HFF-Myc (cell line): ENCODE measurements at regions not wholly inside any gene's neighbourhood (a gene's known extent, or its start where the extent isn't known, plus 50 kb on each side); places are given as distances from the start of the nearest gene placed in this dataset.
"Not testable (repeated sequence)": the region's sequence is repeated elsewhere in the genome, so short reads cannot be mapped to it uniquely, and the experiment has no call there.

Source experiments
- DNase-seq: peaks from one replicate; pipeline ENCODE4 v3.0.0-alpha.2; 2011; ENCODE audit warnings: low read depth; ENCODE audit errors: extremely low read depth
- H3K4me3 ChIP-seq: replicated peaks from 2 replicates; pipeline ENCODE4 v1.5.1; 2011; ENCODE audit warnings: low read depth, mild to moderate bottlenecking, control low read depth, low read length
- TF ChIP-seq, protein P1 (sequence below): IDR thresholded peaks from 2 replicates; pipeline ENCODE4 v1.5.1; 2012; ENCODE audit warnings: mild to moderate bottlenecking, low read depth, low read length, control low read depth; ENCODE audit errors: missing control alignments

DNA sequence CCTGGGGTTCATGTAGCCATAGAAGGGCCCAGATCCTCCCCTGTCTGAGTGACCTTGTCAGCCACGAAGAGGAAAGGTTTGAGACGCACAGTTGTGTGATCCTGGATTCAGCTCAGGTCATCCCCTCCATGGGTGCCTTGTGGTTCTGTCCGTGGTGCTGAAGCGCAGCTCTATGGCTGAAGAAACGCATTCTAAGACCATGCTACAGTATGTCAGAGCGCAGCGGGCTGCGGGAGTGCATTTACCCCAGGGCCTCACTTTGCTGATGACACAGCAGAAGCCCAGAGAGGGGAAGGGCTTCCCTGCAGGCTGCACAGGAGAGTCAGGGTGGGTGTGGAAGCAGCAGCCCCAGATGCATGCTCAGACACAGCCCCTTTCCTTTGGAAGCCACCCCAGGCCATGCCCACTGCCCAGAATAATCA lies 68.8 kb upstream of the IQSEC1 start:
- no peak overlapping the region for H3K4me3 ChIP-seq
- peak; percentile 17 for DNase-seq
- TF ChIP-seq, protein P1, sequence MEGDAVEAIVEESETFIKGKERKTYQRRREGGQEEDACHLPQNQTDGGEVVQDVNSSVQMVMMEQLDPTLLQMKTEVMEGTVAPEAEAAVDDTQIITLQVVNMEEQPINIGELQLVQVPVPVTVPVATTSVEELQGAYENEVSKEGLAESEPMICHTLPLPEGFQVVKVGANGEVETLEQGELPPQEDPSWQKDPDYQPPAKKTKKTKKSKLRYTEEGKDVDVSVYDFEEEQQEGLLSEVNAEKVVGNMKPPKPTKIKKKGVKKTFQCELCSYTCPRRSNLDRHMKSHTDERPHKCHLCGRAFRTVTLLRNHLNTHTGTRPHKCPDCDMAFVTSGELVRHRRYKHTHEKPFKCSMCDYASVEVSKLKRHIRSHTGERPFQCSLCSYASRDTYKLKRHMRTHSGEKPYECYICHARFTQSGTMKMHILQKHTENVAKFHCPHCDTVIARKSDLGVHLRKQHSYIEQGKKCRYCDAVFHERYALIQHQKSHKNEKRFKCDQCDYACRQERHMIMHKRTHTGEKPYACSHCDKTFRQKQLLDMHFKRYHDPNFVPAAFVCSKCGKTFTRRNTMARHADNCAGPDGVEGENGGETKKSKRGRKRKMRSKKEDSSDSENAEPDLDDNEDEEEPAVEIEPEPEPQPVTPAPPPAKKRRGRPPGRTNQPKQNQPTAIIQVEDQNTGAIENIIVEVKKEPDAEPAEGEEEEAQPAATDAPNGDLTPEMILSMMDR, result no peak

- H3K4me3 ChIP-seq, result no peak overlapping the region
- TF ChIP-seq, protein P1, result no peak
- DNase-seq, result no peak
Observed at GRCh38 chr3:13141183-13141582, 68.0 kb upstream of the IQSEC1 start.

GRCh38 chr3:13140596-13140995 lies 67.4 kb upstream of the IQSEC1 start:
- no peak for DNase-seq
- H3K4me3 ChIP-seq, result no peak overlapping the region
- TF ChIP-seq, protein P1, result no peak

- no peak overlapping the region for H3K4me3 ChIP-seq
- no peak for DNase-seq
- TF ChIP-seq, protein P1, result no peak
Observed at GRCh38 chr3:13139471-13140065, 66.3 kb upstream of the IQSEC1 start.

GRCh38 chr3:13138833-13139145 lies 65.6 kb upstream of the IQSEC1 start:
- no peak overlapping the region for H3K4me3 ChIP-seq
- TF ChIP-seq, protein P1, result no peak
- no peak for DNase-seq

- TF ChIP-seq, protein P1, result no peak
- DNase-seq, result no peak
Observed at GRCh38 chr3:13137941-13138832, 65.0 kb upstream of the IQSEC1 start.

DNA sequence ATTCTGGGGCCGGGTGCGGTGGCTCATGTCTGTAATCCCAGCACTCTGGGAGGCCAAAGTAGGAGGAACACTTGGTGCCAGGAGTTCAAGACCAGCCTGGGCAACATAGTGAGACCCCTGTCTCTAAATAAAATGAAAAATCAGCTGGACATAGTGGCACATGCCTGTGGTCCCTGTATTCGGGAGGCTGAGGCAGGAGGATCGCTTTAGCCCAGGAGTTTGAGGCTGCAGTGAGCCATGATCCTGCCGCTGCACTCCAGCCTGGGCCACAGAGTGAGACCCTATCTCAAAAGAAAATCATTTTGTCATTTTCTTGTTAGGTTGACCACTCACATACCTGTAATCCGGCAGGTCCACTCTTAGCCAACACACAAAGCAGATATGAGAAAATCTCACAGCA lies 63.6 kb upstream of the IQSEC1 start:
- H3K4me3 ChIP-seq, DNase-seq: not testable (repeated sequence)

More at GRCh38 chr3:13137941-13138832, 65.0 kb upstream of the IQSEC1 start:
- H3K4me3 ChIP-seq, result no peak overlapping the region
